Epithelial cell of proximal tubule (primary cell): ENCODE measurements at regions not wholly inside any gene's neighbourhood (a gene's known extent, or its start where the extent isn't known, plus 50 kb on each side); places are given as distances from the start of the nearest gene placed in this dataset.

Experiments
- DNase-seq: peaks from one replicate; pipeline ENCODE4 v3.0.0-alpha.2; 2011; ENCODE audit warnings: low read depth
- H3K4me3 ChIP-seq: 2 replicates; pipeline ENCODE4 v1.5.1; 2011; ENCODE audit warnings: low read depth, mild to moderate bottlenecking, low read length
- CTCF ChIP-seq: conservative IDR thresholded peaks from 2 replicates; pipeline ENCODE4 v1.5.1; 2012; ENCODE audit warnings: low read depth, mild to moderate bottlenecking, low read length

DNA sequence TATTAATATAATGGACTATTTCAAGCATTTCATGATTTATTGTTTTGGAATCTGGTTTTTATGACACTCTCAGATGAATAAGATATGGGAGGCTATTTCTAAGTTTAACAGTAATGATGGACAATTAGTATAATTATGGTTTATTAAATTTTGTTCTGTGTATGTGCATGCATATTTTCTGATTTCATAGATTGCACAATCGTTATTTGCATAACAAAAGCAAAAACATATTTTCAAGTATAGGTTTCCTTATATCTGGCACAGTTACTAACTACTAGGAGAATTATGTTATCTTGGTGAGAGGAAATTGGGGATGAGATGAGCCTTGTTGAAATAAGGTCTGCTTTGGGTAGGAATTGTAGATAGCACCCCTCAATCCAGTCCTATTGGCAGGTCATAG, 413.1 kb downstream of the MCTP2 start:
- TF ChIP-seq CTCF = no peak
- DNase-seq = no peak
- no peak overlapping the region for H3K4me3 ChIP-seq

DNA sequence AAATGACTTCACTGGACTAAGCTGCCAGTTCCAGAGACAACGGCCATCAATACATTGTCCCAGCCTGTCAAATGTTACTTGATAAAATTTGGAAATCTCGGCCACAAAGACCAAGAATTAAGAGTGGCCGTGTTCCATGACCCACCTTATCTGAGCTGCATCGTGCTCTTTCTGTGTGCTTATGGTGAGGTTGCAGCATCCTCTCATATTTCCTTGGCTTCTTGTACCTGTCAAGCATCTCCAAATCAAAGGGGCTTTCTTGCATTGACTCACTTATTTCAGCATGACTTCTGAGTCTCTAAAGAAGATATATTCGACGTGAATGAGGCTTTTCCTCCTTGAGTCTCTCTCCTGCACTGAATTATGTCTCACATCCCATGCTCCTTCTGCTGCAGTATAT, 421.7 kb downstream of the MCTP2 start:
- TF ChIP-seq CTCF = no peak
- DNase-seq = no peak
- H3K4me3 ChIP-seq = no peak overlapping the region

GRCh38 chr15:94655249-94655880, 424.0 kb downstream of the MCTP2 start:
- H3K4me3 ChIP-seq = no peak overlapping the region
- TF ChIP-seq CTCF = no peak
- no peak for DNase-seq

DNA sequence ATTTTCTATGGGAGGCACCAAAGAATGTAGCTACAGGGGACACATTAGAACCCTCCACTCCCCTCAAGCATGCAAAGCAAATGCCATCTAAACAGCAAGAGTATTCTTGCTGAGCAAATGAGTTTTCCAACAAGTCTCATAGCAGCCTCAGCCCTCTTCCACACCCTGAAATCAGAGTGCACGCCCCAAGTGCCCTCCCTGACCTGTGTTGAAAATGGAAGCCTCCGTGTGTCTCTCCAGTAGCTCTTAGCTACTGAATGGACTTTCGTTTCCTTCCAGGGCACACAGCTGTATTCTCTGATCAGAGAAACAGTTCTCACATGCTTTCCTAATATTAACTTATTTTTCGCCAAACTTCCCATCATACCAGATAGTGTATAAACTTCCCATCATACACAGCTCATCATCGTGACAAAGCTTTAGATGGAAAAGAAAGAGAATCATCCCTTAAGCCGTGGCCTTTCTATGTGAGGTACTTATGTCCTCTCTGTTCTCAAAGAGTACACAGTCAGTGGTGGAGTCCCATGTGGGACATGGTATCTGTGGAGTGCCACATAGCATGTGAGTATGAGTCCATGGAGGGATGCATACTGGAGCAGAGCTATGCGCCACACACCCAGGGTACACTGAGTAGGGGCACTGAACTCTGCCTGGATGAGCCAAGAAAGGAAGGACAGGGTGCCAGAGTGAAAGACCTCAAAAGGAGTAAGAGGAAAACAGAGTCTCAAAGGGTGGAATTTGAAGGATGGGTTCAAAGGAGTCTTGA, 434.5 kb downstream of the MCTP2 start:
- no peak for DNase-seq
- no peak for TF ChIP-seq CTCF
- H3K4me3 ChIP-seq = no peak overlapping the region

GRCh38 chr15:94666553-94666952, 435.2 kb downstream of the MCTP2 start:
- DNase-seq = no peak
- no peak for TF ChIP-seq CTCF
- H3K4me3 ChIP-seq = no peak overlapping the region

DNA sequence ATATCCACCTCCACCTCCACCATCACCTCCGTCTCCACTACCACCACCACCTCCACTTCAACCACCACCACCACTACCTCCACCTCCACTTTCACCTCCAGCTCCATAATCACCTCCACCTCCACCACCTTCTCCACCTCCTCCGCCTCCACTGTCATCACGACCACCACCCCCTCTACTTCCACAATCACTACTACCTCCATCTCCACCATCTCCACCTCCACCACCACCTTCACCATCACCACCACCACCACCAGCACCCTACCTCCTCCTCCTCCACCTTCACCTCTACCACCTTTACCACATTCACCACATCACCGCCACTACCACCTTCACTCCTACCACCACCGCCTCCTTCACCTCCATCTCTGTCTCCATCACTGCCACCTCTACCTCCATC, 435.7 kb downstream of the MCTP2 start:
- DNase-seq = no peak
- no peak overlapping the region for H3K4me3 ChIP-seq
- TF ChIP-seq CTCF = no peak
